H1 (cell line): ENCODE measurements at regions not wholly inside any gene's neighbourhood (a gene's known extent, or its start where the extent isn't known, plus 50 kb on each side); places are given as distances from the start of the nearest gene placed in this dataset.

Experiments used
- CTCF ChIA-PET: fragments of 300-600 bp; sonication (Branson Sonifier 250); formaldehyde crosslinking; loops from one replicate; lab custom pipeline; 2021; ENCODE audit not compliant: partially characterized antibody; lab: Charles Lee
- POLR2A ChIA-PET: fragments of 300-600 bp; sonication (Branson Sonifier 250); formaldehyde crosslinking; loops from one replicate; lab custom pipeline; 2021; ENCODE audit warnings: inconsistent platforms; ENCODE audit not compliant: partially characterized antibody; lab: Charles Lee
- DNase-seq, 2 experiments: peaks; one replicate each; pipeline versions ENCODE4 v3.0.0 to v3.0.0-alpha.2; 2010 to 2022; ENCODE audit warnings: low spot score in 2 of 2, low read depth in 1 of 2, mixed read lengths in 1 of 2
- FAIRE-seq: peaks from 2 replicates; lab custom pipeline; 2011; peaks lifted over from hg19 to GRCh38; lab: Jason Lieb, UNC
- H2AFZ ChIP-seq: 2 replicates; pipeline ENCODE4 v1.8.1; 2012; ENCODE audit warnings: low read length, inconsistent platforms
- H2AK5ac ChIP-seq: 2 replicates; pipeline ENCODE4 v1.6.1; 2013; ENCODE audit warnings: low read depth, low read length
- H2BK120ac ChIP-seq: replicated peaks from 2 replicates; pipeline ENCODE3; 2013; ENCODE audit warnings: low read depth, low read length, inconsistent platforms
- H2BK12ac ChIP-seq: 2 replicates; pipeline ENCODE4 v1.6.1; 2013; ENCODE audit warnings: low read depth, low read length
- H2BK15ac ChIP-seq: 2 replicates; pipeline ENCODE4 v1.6.1; 2013; ENCODE audit warnings: low read length
- H2BK20ac ChIP-seq: 2 replicates; pipeline ENCODE4 v1.6.1; 2013; ENCODE audit warnings: low read length
- H2BK5ac ChIP-seq: 2 replicates; pipeline ENCODE4 v1.6.1; 2013; ENCODE audit warnings: low read depth, low read length
- H3K14ac ChIP-seq: 2 replicates; pipeline ENCODE4 v1.6.1; 2013; ENCODE audit warnings: inconsistent platforms; ENCODE audit not compliant: insufficient read length
- H3K18ac ChIP-seq: 2 replicates; pipeline ENCODE4 v1.6.1; 2013; ENCODE audit warnings: low read length; ENCODE audit errors: extremely low read depth
- H3K23ac ChIP-seq: 2 replicates; pipeline ENCODE4 v1.6.1; 2013; ENCODE audit warnings: inconsistent platforms; ENCODE audit not compliant: insufficient read length
- H3K23me2 ChIP-seq: 2 replicates; pipeline ENCODE4 v1.6.1; 2013; ENCODE audit warnings: low read depth, low read length
- H3K27ac ChIP-seq: 2 replicates; pipeline ENCODE4 v1.6.1; 2011; ENCODE audit warnings: low read depth, low read length, inconsistent platforms
- H3K27me3 ChIP-seq, 4 experiments: replicated peaks in 1 of 4; 1 replicate in 1 of 4; 2 replicates in 3 of 4; pipeline versions ENCODE4 v1.6.1 to v1.8.1; 2011 to 2013; ENCODE audit warnings: low read length in 3 of 4, mild to moderate bottlenecking in 3 of 4, inconsistent platforms in 2 of 4, mixed read lengths in 2 of 4, moderate library complexity in 1 of 4; ENCODE audit not compliant: control insufficient read depth in 3 of 4, insufficient read depth in 3 of 4; ENCODE audit errors: extremely low read depth in 1 of 4
- H3K36me3 ChIP-seq, 4 experiments: 2 replicates each; pipeline versions ENCODE4 v1.6.1 to v1.8.1; 2011 to 2013; ENCODE audit warnings: mild to moderate bottlenecking in 4 of 4, low read length in 3 of 4, moderate library complexity in 2 of 4, control low read depth in 1 of 4, inconsistent platforms in 1 of 4; ENCODE audit not compliant: insufficient read depth in 4 of 4, control insufficient read depth in 2 of 4
- H3K4ac ChIP-seq: replicated peaks from 2 replicates; pipeline ENCODE3; 2013; ENCODE audit warnings: low read length, low read depth, mixed read lengths, inconsistent platforms; ENCODE audit not compliant: insufficient read length
- H3K4me1 ChIP-seq, 4 experiments: replicated peaks in 1 of 4; 1 replicate in 1 of 4; 2 replicates in 3 of 4; pipeline versions ENCODE4 v1.6.1 to v1.8.1; 2011 to 2013; ENCODE audit warnings: low read length in 3 of 4, inconsistent platforms in 2 of 4, mixed read lengths in 1 of 4; ENCODE audit not compliant: insufficient read depth in 4 of 4, control insufficient read depth in 3 of 4
- H3K4me2 ChIP-seq, 2 experiments: 2 replicates each; pipeline versions ENCODE4 v1.6.1 to v1.8.1; 2011 to 2013; ENCODE audit warnings: low read depth in 2 of 2, low read length in 2 of 2, control low read depth in 1 of 2, inconsistent platforms in 1 of 2, mild to moderate bottlenecking in 1 of 2; ENCODE audit not compliant: insufficient read depth in 1 of 2
- H3K4me3 ChIP-seq, 4 experiments: fragments of 200-600, 300-600 bp in 1 of 4; sonication (generic), shearing (Covaris generic), sonication (Bioruptor Twin) in 1 of 4; 2 replicates each; pipeline versions ENCODE4 v1.5.1 to v1.8.1; 2011 to 2016; ENCODE audit warnings: low read length in 4 of 4, low read depth in 3 of 4, control low read depth in 2 of 4, inconsistent platforms in 2 of 4, mild to moderate bottlenecking in 2 of 4, mixed read lengths in 1 of 4, moderate library complexity in 1 of 4; ENCODE audit not compliant: insufficient read depth in 2 of 4; ENCODE audit errors: extremely low read depth in 1 of 4
- H3K56ac ChIP-seq: replicated peaks from 2 replicates; pipeline ENCODE3; 2013; ENCODE audit warnings: low read depth, mild to moderate bottlenecking, mixed read lengths, low read length, inconsistent platforms; ENCODE audit not compliant: insufficient read length
- H3K79me1 ChIP-seq: 2 replicates; pipeline ENCODE4 v1.6.1; 2013; ENCODE audit warnings: low read depth, low read length, control low read depth
- H3K79me2 ChIP-seq, 2 experiments: 2 replicates each; pipeline versions ENCODE4 v1.6.1 to v1.8.1; 2012 to 2013; ENCODE audit warnings: low read length in 2 of 2, mild to moderate bottlenecking in 2 of 2, inconsistent platforms in 1 of 2; ENCODE audit not compliant: insufficient read depth in 2 of 2, control insufficient read depth in 1 of 2
- H3K9ac ChIP-seq, 4 experiments: replicated peaks in 1 of 4; 1 replicate in 1 of 4; 2 replicates in 3 of 4; pipeline versions ENCODE4 v1.6.1 to v1.8.1; 2011 to 2013; ENCODE audit warnings: low read depth in 3 of 4, low read length in 3 of 4, control low read depth in 2 of 4, mild to moderate bottlenecking in 2 of 4, moderate library complexity in 2 of 4, inconsistent platforms in 1 of 4; ENCODE audit errors: extremely low read depth in 1 of 4
- H3K9me3 ChIP-seq, 2 experiments: 2 replicates each; pipeline versions ENCODE4 v1.6.1 to v1.8.1; 2012 to 2013; ENCODE audit warnings: mild to moderate bottlenecking in 2 of 2, moderate library complexity in 2 of 2, control low read depth in 1 of 2, inconsistent platforms in 1 of 2, low read depth in 1 of 2, low read length in 1 of 2, mixed read lengths in 1 of 2; ENCODE audit not compliant: insufficient read depth in 2 of 2
- H4K20me1 ChIP-seq, 2 experiments: replicated peaks in 1 of 2; 2 replicates each; pipeline versions ENCODE3 to v1.8.1; 2011 to 2013; ENCODE audit warnings: inconsistent platforms in 2 of 2, low read length in 2 of 2, mild to moderate bottlenecking in 1 of 2; ENCODE audit not compliant: insufficient read depth in 2 of 2, control insufficient read depth in 1 of 2
- H4K5ac ChIP-seq: 2 replicates; pipeline ENCODE4 v1.6.1; 2013; ENCODE audit warnings: low read length, low read depth, mixed read lengths, inconsistent platforms; ENCODE audit not compliant: insufficient read length
- H4K8ac ChIP-seq: 2 replicates; pipeline ENCODE4 v1.8.0; 2013; ENCODE audit warnings: mild to moderate bottlenecking, moderate library complexity, low read length, inconsistent platforms; ENCODE audit not compliant: insufficient read depth; ENCODE audit errors: extremely low read depth
- H4K91ac ChIP-seq: replicated peaks from 2 replicates; pipeline ENCODE3; 2013; ENCODE audit warnings: low read length, mixed read lengths, inconsistent platforms; ENCODE audit not compliant: insufficient read length
- BRCA1 ChIP-seq: IDR thresholded peaks from 2 replicates; pipeline ENCODE4 v1.6.1; 2012; ENCODE audit warnings: low read depth, low read length, improper control_type of control experiment
- CREB1 ChIP-seq: IDR thresholded peaks from 2 replicates; pipeline ENCODE4 v1.6.1; 2012; ENCODE audit warnings: inconsistent platforms
- JUN ChIP-seq: IDR thresholded peaks from 2 replicates; pipeline ENCODE4 v1.6.1; 2011; ENCODE audit warnings: low read depth, mild to moderate bottlenecking, improper control_type of control experiment, low read length
- MAFK ChIP-seq: IDR thresholded peaks from 2 replicates; pipeline ENCODE4 v1.6.1; 2012; ENCODE audit warnings: low read depth, mild to moderate bottlenecking, improper control_type of control experiment, low read length
- NANOG ChIP-seq: IDR thresholded peaks from 2 replicates; pipeline ENCODE4 v1.6.1; 2011; ENCODE audit warnings: low read length, low read depth, mild to moderate bottlenecking, inconsistent platforms; ENCODE audit not compliant: insufficient read depth, poor library complexity, severe bottlenecking
- PHF8 ChIP-seq: fragments of 200-600 bp; sonication (generic); conservative IDR thresholded peaks from 2 replicates; pipeline ENCODE4 v1.7.1; 2012; ENCODE audit warnings: low read depth, mild to moderate bottlenecking, inconsistent platforms, low read length, moderate library complexity
- SAP30 ChIP-seq: fragments of 300-600 bp; sonication (generic); IDR thresholded peaks from 2 replicates; pipeline ENCODE4 v1.7.1; 2012; ENCODE audit warnings: low read length, moderate library complexity, mild to moderate bottlenecking, inconsistent platforms; ENCODE audit not compliant: insufficient read depth, insufficient replicate concordance
- SIRT6 ChIP-seq: IDR thresholded peaks from one replicate; pipeline ENCODE4 v1.7.1; 2012; ENCODE audit warnings: low read length, inconsistent platforms
- SIX5 ChIP-seq: IDR thresholded peaks from 2 replicates; pipeline ENCODE4 v1.6.1; 2011; ENCODE audit warnings: mild to moderate bottlenecking, low read depth, low read length
- SP2 ChIP-seq: IDR thresholded peaks from 2 replicates; pipeline ENCODE4 v1.6.1; 2012; ENCODE audit warnings: mild to moderate bottlenecking, low read length, inconsistent platforms
- SRF ChIP-seq: IDR thresholded peaks from 2 replicates; pipeline ENCODE4 v1.6.1; 2011; ENCODE audit warnings: mild to moderate bottlenecking, low read depth, low read length, moderate library complexity
- YY1 ChIP-seq: IDR thresholded peaks from 2 replicates; pipeline ENCODE4 v1.6.1; 2011; ENCODE audit warnings: low read depth, mild to moderate bottlenecking, low read length
- ZNF274 ChIP-seq: IDR thresholded peaks from 2 replicates; pipeline ENCODE4 v1.7.0; 2012; ENCODE audit warnings: low read length, borderline replicate concordance; ENCODE audit errors: extremely low read depth
- WGBS, 2 experiments: shearing (Covaris generic) in 1 of 2; methylation state at CpG; one replicate each; pipeline versions ENCODE4 v1.1.6 to v1.1.7; 2013 to 2015; ENCODE audit warnings: low lambda C conversion rate in 2 of 2, mixed read lengths in 2 of 2, inconsistent platforms in 1 of 2, low coverage in 1 of 2, missing lambda C conversion rate in 1 of 2; ENCODE audit not compliant: insufficient replicate concordance in 2 of 2, insufficient coverage in 1 of 2, insufficient read length in 1 of 2; ENCODE audit errors: extremely low coverage in 1 of 2, missing lambda C conversion rate in 1 of 2; 5-methylcytosine and 5-hydroxymethylcytosine counted together
- TF ChIP-seq, protein P1 (sequence below): IDR thresholded peaks from 2 replicates; pipeline ENCODE4 v1.6.1; 2011; ENCODE audit warnings: low read depth, mild to moderate bottlenecking, low read length; ENCODE audit not compliant: insufficient read depth

- H3K9me3 ChIP-seq: no peaks in the 10 kb centered on the region
- POLR2A ChIA-PET: no interaction called here
- no peaks in the 10 kb centered on the region for H3K27me3 ChIP-seq
- H3K4me2 ChIP-seq: no peak overlapping the region
- H3K23me2 ChIP-seq: no peaks in the 10 kb centered on the region
- H3K56ac ChIP-seq: no peak overlapping the region
- no peak overlapping the region for H2AFZ ChIP-seq
- no peak overlapping the region for H3K23ac ChIP-seq
- no peak overlapping the region for H2BK20ac ChIP-seq
- 100% methylated on average over 1 of the region's 1 CpG; no CpG with 5 or more reads in 1 of the 2 experiments for WGBS, 2 experiments
- H3K4me3 ChIP-seq: no peak overlapping the region
- H3K9ac ChIP-seq: no peak overlapping the region
- CTCF ChIA-PET: no interaction called here
- H3K36me3 ChIP-seq: no peaks in the 10 kb centered on the region
- no peak overlapping the region for H2BK5ac ChIP-seq
- H3K14ac ChIP-seq: no peak overlapping the region
- no peak for DNase-seq
- H2BK12ac ChIP-seq: no peak overlapping the region
- H4K91ac ChIP-seq: no peak overlapping the region
- TF ChIP-seq NANOG (no peak), SP2 (no peak), JUN (no peak), YY1 (no peak), ZNF274 (no peak), SAP30 (no peak), SRF (no peak), SIX5 (no peak), PHF8 (no peak), BRCA1 (no peak), CREB1 (no peak), MAFK (no peak), SIRT6 (no peak)
- TF ChIP-seq, protein P1, sequence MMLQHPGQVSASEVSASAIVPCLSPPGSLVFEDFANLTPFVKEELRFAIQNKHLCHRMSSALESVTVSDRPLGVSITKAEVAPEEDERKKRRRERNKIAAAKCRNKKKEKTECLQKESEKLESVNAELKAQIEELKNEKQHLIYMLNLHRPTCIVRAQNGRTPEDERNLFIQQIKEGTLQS: no peak
- H3K79me2 ChIP-seq: no peaks in the 10 kb centered on the region
- no peaks in the 10 kb centered on the region for H3K79me1 ChIP-seq
- no peak overlapping the region for H2BK15ac ChIP-seq
- no peak overlapping the region for H4K8ac ChIP-seq
- no peak overlapping the region for H3K18ac ChIP-seq
- no peaks in the 10 kb centered on the region for H3K4me1 ChIP-seq
- no peak for FAIRE-seq
- no peak overlapping the region for H4K5ac ChIP-seq
- no peaks in the 10 kb centered on the region for H4K20me1 ChIP-seq
- H2BK120ac ChIP-seq: no peak overlapping the region
- H3K4ac ChIP-seq: no peak overlapping the region
- H2AK5ac ChIP-seq: no peak overlapping the region
- no peak overlapping the region for H3K27ac ChIP-seq
These were observed 351.0 kb downstream of the ANKRD7 start for GRCh38 chr7:118575393-118575948.
